DLD1 (cell line): ENCODE measurements at regions not wholly inside any gene's neighbourhood (a gene's known extent, or its start where the extent isn't known, plus 50 kb on each side); places are given as distances from the start of the nearest gene placed in this dataset.

Experiments used
- in situ Hi-C: cut with HindIII; loops from 2 replicates; pipeline ENCODE4 v1.10.0; 2017; ENCODE audit warnings: low sequenced_read_pairs

DNA sequence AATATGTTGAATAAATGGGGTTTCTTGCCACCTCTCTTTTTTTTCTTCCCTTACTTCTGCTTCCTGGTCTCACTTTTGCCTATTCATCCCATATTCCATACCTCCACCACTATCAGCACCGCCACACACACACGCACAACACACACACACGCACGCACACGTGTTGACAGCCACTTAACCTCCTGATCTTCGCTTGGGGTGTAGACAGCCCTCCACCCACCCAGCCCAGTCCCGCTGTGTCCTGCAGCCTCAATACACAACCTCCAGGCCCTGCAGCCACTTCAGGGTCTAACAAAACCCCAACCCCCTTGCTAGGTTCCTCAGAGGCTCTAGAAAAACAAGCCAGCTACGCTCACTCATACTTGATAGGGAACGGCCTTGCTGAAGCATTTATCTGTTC, 72.3 kb downstream of the LINC00237 start:
- in situ Hi-C loops, result no loop called here

DNA sequence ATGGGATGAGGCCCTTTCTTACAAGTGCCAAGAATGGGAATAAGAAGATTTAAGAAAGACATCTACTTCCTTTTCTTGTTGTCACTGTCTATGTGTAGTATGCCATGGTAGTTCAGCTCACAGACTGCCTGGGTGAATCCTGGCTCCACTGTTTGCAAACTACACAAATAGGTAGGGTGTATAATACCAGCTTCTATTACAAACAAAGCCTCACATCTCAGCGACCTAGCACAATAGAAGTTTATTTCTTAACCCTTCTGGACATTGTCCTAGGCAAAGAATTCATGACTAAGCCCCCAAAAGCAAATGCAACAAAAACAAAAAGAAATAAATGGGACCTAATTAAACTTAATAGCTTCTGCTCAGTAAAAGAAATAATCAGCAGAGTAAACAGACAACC, 74.5 kb downstream of the LINC00237 start:
- in situ Hi-C loops, result no loop called here

DNA sequence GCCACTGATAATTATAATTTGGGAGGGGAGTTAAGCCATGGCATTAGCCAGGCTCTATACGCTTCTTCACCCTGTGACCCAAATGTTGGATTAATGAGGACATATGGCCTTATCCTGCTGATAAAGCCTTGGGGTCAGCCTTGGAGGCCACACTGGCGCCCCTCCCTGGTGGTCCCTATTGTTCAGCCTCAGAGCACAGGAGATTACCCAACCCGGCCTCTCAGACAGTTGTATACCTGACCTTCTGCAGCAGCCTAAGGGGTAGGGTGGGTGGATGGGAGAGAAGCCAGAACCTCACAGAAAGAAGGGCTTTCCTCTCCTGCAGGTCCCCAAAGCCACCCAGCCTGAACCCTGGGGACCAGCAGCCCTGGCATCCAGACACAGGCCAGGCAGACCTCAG, 76.8 kb downstream of the LINC00237 start:
- in situ Hi-C loops, result no loop called here

DNA sequence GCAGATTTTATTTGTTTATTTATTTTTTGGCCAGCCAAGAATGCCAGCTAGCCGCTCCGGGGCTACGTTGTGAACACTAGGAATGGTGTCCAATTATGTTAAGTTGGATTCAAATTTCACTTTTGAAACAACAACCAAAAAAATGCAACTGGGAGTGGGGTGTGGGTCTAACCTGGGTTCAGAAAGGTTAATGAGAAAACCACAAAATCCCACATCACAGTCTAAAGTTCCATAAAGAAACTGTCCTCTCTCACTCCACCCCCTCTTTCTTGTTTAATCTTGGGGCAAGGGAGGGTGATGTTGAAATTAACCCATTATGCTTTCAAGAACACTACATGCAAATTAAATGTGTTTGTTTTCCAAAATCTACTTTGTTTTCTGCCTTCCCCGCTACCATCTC, 77.2 kb downstream of the LINC00237 start:
- in situ Hi-C loops, result no loop called here

DNA sequence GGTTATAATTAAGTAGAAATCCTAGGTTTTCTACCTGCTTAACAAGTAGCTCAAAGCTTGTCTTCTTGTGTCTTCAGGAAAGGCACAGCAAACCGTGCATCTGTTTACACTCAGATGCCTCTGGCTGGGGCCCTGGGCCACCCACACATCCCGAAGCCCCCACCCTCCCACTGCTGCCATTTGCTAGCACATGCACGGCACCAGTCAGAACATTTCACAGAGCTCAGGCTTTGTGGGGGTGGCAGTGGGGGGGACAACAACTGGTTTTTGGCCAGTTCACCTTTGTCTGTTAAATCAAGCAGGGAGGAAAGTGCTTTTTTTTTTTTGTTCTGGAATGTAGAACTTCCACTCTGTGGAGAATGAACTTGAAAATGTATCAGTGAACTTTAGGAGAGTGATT, 77.7 kb downstream of the LINC00237 start:
- in situ Hi-C loops, result no loop called here

DNA sequence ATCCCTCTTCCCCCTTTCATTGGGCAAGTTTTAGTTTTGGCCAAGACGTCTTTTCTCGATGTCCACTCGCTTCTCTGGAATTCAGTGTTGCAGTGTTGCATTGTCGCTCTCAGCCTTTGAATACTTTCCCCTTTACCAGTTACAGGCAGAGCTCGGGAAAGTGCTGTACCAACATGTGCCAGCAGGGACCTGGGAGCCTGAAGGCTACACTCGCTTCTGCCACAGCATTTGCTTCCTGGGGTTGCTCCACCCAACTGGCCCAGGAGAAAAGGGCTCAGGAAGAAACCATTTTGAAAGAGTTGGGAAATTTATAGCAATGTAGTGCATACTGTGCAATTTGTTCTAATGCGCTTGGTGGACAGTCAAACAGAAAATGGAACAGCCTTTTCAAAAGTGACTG, 78.6 kb downstream of the LINC00237 start:
- in situ Hi-C loops, result no loop called here

DNA sequence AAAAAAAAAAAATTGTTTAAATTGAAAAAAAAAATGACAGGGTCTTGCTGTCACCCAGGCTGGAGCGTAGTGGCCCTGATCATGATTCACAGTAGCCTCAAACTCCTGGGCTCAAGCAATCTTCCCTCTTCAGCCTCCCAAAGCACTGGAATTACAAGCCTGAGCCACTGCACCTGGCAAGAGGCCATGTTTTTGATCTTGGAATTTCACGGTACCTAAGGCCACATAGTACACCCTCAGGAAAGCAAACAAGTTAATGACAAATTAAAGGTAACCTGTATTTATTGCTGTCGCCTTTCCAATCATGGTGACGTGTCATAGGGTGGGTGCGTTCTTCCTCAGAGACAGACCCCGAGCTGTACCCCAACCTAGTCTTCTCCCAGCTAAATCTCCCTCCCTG, 79.2 kb downstream of the LINC00237 start:
- in situ Hi-C loops, result no loop called here

DNA sequence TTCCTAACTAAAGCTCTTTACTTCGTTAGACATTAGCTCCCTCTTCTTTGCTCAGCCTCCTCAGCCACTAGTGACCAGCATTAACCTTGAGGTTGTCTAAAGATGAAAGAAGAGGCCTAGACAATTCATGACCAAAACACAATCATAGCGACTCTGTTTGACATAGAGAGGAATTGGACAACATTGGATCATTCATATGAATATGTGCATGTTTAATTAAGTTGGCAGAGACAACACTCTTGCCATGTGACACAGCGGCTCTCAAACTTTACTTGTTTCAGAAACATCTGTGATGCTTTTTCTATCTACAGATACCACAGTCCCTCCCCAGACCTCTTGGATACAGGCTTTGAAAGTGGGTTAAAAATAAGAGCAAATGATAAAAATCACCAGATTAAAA, 81.7 kb downstream of the LINC00237 start:
- in situ Hi-C loops, result no loop called here

DNA sequence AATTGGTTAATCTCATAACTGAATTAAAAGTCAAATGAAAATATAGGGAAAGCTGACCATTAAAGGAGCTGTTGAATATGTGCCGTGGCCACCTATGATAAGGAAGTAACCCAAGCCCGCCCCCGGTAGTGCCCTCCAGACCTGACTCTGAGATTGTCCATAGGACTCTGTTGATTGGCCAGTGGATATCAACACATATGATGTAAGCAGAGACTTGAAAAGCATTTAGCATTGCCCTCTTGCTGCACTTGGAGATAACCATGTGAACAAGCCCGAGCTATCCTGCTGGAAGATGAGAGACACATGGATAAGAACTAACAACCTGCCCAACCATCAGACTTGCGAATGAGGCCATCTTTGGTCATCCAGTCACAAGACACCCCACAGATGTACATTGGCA, 83.2 kb downstream of the LINC00237 start:
- in situ Hi-C loops, result no loop called here

DNA sequence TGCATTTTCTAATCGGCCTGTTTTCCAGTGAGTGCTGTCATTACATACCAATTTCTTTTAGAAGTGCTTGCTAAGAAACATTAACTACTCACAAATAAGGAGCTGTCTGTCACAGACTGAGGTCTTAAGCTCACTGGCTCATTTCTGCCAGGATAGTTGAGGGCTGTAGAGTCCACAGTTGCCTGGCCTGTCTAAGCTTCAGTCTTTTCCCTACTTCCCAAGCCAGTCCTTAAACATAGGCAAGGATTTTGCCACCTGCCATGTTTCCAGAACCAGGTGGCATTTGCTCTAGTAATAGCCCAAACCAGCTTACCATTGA, 84.7 kb downstream of the LINC00237 start:
- in situ Hi-C loops, result no loop called here

DNA sequence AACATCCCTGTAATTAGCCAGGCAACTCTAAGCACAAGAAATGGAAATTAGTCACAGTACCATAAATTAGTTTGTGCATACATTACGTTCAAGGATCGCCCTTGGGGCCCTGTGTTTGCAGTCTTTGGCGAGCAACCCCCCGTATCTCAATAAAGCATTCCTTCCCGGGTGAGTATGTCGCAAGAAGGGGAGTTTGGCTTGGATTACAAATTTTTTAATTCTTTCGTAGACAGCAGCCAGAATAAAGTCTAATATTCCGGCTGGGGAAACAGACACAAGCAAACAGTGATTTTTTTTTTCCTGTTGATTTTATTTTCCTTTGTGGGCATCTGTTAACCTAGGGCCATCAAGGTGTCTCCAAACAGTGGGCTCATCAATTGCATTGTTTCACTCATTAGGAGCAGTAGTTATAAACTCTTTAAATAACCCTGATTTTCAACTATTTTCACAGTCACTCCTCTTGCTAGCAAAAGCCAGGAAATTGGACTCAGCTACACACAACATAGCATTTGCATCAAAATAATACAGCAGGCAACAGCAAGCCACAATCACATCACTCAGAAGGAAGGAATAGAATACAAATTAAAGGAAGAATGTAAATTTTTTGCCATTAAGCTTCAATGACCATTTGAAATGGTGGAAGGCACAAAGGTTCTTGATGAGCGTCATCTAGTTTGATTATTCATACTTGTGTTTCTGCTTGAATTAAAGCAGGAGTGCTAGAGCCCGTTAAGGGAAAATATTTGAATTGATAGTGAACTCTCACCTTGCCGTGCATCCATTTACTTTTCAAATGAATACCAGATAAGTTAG, 85.3 kb downstream of the LINC00237 start:
- in situ Hi-C loops, result no loop called here

DNA sequence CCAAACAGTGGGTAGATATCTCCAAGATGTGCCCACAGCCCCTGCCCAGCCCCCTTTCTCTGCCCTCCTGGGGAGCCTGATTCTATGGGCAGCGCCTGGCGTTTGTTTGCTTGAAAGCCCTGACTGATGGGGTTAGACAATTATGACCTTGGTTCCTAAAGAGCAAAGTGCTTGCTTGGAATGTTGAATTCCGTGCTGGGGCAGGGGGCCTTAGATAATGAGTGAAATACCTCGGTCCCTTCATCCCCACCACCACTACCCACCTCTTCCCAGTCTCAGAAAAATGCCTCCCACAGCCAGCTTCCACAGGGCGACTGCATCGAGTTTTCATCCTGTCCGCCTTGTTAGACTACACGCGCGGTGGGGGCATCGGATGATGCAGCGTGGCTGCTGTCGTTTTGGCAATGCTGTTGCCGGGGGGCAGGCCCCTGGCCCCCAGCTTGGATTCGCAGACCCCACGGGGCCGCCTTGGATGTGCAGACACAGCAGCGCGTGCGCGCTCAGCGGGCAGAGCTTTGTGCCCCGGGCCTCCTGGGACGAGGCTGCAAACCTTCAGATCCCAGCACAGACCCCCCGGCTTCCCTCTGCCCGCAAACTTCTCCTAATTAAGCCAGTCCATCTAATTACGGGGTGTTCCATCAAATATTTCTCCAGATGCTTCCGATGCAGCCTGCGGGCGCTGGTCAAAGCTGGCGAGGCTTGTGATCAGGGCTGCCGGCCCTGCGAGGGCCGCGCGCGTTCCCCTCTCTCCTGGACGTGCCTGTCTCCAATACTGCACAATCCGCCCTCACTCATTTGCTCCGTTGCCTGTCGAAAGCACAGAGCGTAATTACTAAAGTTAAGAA, 86.1 kb downstream of the LINC00237 start:
- in situ Hi-C loops, result no loop called here

DNA sequence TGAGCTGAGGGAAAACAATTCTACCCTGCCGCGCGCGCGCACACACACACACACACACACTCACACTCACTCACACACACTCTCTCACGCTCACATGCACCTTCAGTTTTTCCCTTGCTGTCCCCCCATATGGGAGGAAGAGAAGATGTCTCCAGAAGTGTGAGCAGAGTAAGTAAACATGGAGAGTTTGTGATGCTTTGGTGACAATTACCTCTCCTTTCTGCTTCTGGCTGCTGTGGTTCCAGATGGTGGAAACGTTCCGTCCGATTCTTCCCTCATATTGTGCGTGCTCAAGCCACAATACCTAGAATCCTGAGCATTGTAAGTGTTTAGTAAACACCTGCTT, 86.7 kb downstream of the LINC00237 start:
- in situ Hi-C loops, result no loop called here

DNA sequence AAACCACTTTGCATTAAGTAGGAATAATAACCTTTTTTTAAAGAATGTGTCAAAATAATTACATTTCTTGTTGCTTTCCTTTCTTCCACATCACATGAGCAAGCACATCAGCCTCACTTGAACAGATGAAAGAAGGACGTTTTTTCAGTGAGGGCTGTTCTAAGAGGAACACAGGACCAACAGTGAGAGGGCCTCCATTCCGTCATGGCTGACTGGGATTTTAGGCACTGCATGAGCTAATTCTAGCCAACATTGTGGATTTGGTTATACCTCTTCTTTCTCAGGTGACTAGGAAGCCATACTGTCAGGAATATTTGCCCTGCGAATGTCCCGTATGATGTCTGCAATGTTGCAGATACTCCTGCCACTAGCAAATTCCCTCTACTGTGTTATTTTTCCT, 87.6 kb downstream of the LINC00237 start:
- in situ Hi-C loops, result no loop called here

DNA sequence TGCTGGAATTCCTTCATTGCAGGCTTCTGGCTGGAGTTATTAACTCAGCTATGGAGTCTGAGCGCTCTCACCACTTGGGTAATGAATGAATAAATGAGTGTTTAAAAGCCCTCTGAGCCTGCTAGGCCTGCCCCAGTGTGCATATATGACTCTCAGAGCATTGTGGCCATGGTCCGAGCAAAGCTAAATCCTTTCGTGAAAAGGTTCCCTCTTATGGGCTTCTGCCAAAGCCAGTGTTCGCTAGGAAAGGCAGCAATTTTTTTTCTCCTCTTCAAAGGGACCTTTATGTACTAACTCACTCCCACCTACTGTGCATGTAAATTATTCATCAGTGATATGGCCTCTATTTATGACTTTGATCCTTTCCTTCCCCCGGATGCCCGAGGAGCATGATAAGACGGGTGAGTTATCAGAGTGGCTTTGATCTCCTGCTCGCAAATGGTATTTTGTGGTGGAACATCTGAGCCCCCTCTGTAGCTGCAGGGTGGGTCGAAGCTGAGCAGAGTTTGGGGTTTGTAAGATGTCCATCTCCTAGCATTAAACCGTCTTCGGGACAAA, 88.6 kb downstream of the LINC00237 start:
- in situ Hi-C loops, result no loop called here

DNA sequence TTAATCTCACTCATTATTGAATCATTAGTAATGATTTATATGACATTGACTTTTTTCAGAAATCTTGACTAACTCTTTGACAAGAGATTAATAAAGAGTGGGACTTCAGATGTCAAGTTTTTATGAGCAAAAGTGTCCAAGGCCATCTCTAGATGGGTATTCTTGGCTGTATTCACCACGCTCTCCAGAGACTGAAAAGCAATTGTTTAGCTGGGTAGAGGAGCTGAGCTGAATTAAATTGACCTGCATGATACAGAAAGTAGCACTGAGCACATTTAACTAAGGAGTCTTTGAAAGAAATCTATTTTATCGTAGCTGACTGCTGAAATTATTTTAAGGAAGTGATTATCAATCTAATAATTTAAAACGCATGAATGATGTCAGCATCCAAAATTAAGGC, 89.4 kb downstream of the LINC00237 start:
- in situ Hi-C loops, result no loop called here

DNA sequence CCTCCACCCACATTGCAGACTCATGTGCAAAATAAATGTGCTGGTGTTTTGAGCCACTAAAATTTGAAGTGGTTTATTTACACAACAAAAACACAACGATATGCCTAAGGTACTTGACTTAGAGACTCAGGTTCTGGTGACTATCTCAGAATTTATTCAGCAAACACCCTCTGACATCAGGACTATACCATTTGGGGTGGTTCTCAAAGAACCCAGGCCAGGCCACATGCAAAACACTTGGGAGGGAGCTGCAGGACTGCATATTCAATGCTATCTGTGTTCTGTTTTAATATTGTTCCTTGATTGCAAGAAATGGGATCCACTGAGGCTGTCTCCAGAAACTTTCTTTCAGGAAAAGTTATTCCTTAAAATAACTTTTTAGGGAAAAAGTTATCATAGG, 91.6 kb downstream of the LINC00237 start:
- in situ Hi-C loops, result no loop called here

DNA sequence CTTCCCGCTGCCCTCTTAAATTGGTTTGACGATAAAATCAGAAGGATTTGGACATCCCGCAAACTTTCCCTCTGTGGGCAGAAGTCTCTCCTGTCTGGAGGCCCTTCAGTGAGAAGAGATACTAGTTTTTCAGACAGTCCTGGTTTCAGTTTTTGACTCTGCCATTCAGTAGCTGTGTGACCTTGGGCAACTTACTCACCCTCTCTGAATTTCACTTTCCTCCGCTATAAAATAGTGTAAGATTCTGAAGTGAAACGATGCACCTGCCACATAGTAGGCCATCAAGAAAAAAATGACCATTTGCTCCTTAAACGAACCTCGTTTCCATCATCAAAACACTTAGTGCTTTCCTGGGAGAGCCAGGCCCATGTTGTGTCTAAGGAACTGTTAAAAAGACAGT, 97.2 kb downstream of the LINC00237 start:
- in situ Hi-C loops, result no loop called here

DNA sequence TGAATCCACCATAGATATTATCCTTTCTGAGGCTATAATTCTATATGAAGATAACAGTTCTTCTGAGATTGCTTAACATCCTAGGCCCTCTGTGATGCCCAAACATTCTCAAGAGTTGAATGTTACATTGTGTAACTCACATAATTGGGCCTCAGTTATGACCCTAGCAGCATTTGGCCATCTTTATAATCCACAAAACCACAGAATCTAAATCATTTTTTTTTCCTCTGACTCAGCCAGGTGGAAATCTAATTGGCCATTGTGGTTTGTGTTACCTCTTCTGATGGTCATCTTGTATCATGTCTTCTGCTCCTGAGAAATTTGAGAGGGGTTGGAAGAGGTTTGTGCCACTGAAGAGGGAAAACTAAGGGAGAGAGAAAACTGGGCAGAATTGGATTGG, 99.5 kb downstream of the LINC00237 start:
- in situ Hi-C loops, result no loop called here

DNA sequence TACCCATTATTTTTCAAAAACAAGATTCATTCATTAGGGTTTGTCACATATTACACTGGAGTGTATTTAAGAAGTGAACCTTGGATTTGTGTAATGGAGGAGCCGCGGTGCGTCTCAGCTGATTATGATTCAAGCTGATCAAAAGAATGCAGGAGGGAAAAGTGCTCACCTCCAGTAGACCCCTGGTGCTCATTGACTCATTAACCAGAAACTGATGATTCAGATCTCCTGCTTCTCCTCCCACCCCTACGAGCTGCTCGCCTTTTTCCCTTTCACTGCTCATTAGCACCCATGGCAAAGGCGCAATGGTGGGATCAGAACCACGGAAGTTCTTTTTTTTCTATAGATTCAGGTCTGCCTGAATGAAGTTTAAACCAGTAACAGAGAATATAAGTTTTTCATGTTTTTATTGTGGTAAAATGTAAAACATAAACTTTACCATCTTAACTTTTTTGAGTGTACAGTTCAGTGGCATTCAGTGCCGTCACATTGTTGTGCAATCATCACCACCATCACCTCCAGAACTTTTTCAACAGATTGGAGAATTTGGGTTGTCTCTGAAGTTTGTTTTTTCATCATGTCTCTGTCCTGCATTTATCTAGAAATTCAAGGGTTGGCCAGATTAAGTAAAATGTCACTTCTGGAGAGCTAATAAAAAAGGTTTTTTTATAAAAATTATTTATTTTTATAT, 101.6 kb downstream of the LINC00237 start:
- in situ Hi-C loops, result no loop called here

DNA sequence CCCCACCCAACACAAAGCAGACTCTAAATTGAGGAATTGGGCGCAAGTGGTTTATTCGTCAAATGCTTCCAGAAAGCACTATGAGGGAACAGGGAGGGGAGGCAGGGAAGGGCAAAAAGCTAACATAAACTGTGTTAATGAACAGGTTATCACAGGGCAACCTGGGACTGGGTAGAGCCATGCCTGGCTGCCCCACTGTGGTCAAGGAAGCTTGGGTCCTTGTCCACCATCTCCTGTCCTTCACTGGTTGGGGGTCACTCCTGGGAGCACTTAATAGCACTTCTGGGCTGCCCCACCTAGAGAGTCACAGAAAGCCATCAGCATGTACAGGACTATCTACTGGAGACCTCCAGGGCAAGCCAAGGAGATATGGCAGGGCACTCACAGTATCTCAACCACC, 102.3 kb downstream of the LINC00237 start:
- in situ Hi-C loops, result no loop called here

DNA sequence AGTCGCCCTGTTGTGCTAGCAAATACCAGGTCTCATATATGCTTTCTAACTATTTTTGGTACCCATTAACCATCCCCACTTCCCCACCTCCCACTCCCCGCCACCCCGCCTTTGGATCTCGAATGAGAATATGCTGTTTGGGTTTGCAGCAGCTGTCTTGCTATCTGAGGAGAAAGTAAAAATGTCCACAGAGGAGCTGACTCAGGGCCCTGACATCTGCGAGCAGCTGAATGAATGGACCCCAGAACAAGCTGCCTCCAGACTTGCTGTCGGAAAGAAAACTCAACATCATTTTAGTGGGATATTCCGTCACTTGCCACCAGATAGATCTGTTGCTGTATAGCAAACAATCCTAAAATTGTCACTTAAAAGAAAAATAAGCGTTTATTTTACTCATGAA, 103.7 kb downstream of the LINC00237 start:
- in situ Hi-C loops, result no loop called here
